Nephron progenitor cell (in vitro differentiated cells): ENCODE measurements at regions not wholly inside any gene's neighbourhood (a gene's known extent, or its start where the extent isn't known, plus 50 kb on each side); places are given as distances from the start of the nearest gene placed in this dataset.

Experiments used
- DNase-seq: peaks from one replicate; pipeline ENCODE4 v3.0.0; 2021
- H3K27ac Mint-ChIP-seq: 2 replicates; pipeline ENCODE4 v1.8.0; 2021; ENCODE audit warnings: mild to moderate bottlenecking, moderate library complexity, mixed read lengths
- H3K27me3 Mint-ChIP-seq: 2 replicates; pipeline ENCODE4 v1.8.0; 2021; ENCODE audit warnings: mild to moderate bottlenecking, low read depth, mixed read lengths; ENCODE audit not compliant: poor library complexity
- H3K36me3 Mint-ChIP-seq: 2 replicates; pipeline ENCODE4 v1.8.0; 2021; ENCODE audit warnings: low read depth, mixed read lengths
- H3K4me1 Mint-ChIP-seq: 2 replicates; pipeline ENCODE4 v1.8.0; 2021; ENCODE audit warnings: mixed read lengths
- H3K4me3 Mint-ChIP-seq: 2 replicates; pipeline ENCODE4 v1.8.0; 2021; ENCODE audit warnings: mild to moderate bottlenecking, moderate library complexity, mixed read lengths
- H3K9me3 Mint-ChIP-seq: 2 replicates; pipeline ENCODE4 v1.8.0; 2021; ENCODE audit warnings: mild to moderate bottlenecking, moderate library complexity, mixed read lengths
- TF ChIP-seq, protein P1 (sequence below): fragments of 200-600 bp; sonication (generic); IDR thresholded peaks from 2 replicates; pipeline ENCODE4 v1.5.0; 2021; ENCODE audit warnings: antibody characterized with exemption

DNA sequence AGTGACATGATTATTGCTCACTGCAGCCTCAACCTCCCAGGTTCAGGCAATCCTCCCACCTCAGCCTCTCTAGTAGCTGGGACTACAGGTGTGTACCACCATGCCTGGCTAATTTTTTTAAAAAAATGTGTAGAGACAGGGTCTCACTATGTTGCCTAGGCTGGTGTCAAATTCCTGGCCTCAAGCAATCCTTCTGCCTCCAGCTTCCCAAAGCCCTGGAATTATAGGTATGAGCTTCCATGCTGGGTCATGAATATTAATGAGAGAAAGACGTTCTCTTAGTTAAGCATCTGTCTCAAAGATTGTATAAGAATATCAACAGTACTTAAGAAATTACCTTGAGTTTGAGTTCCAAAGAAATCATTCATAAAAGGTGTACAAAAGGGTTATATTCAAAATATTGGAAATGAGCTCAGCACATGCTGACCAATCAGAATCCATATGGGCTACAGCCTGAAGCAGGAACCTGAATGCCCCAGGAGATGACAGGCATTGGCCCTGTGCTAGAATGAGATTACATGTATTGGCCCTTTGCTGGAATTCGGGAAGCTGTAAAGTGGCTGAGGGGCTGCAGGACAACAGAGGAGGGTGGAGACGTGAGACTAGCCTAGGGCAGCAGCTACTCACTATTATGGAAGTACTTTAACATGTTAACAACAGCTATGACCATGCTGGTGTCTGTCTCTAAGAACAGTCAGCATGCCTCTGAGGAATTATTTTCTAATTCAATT, 157.0 kb upstream of the CPNE8 start:
- Mint-ChIP-seq H3K36me3 (no peaks in the 10 kb centered on the region), H3K9me3 (peaks cover 5% of the 10 kb centered on the region), H3K27me3 (peaks cover 4% of the 10 kb centered on the region), H3K27ac (no peak overlapping the region), H3K4me1 (no peaks in the 10 kb centered on the region), H3K4me3 (no peak overlapping the region)
- TF ChIP-seq, protein P1, sequence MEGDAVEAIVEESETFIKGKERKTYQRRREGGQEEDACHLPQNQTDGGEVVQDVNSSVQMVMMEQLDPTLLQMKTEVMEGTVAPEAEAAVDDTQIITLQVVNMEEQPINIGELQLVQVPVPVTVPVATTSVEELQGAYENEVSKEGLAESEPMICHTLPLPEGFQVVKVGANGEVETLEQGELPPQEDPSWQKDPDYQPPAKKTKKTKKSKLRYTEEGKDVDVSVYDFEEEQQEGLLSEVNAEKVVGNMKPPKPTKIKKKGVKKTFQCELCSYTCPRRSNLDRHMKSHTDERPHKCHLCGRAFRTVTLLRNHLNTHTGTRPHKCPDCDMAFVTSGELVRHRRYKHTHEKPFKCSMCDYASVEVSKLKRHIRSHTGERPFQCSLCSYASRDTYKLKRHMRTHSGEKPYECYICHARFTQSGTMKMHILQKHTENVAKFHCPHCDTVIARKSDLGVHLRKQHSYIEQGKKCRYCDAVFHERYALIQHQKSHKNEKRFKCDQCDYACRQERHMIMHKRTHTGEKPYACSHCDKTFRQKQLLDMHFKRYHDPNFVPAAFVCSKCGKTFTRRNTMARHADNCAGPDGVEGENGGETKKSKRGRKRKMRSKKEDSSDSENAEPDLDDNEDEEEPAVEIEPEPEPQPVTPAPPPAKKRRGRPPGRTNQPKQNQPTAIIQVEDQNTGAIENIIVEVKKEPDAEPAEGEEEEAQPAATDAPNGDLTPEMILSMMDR: no peak
- no peak for DNase-seq

DNA sequence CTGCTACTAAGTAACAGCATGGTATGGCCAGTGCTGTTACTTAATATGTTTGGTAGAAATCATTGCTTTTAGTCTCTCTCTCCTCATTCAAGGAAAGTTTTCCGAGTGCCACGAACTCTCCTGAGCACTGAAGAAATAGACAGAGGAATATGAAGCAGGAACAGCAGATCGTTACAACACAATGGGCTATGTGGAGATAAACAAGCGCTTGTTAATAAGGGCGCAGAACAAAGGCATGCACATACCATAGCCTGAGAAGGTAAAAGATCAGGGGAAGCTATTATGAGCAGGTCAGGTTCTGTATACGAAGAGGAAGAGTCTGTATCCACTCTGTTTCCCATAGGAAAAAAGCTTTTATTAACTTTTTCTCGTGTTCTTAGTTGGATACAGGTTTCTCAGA, 156.2 kb upstream of the CPNE8 start:
- Mint-ChIP-seq H3K27ac (no peak overlapping the region), H3K9me3 (peaks cover 5% of the 10 kb centered on the region), H3K4me3 (no peak overlapping the region), H3K27me3 (peaks cover 4% of the 10 kb centered on the region), H3K4me1 (no peaks in the 10 kb centered on the region), H3K36me3 (no peaks in the 10 kb centered on the region)
- no peak for DNase-seq
- TF ChIP-seq, protein P1: no peak

DNA sequence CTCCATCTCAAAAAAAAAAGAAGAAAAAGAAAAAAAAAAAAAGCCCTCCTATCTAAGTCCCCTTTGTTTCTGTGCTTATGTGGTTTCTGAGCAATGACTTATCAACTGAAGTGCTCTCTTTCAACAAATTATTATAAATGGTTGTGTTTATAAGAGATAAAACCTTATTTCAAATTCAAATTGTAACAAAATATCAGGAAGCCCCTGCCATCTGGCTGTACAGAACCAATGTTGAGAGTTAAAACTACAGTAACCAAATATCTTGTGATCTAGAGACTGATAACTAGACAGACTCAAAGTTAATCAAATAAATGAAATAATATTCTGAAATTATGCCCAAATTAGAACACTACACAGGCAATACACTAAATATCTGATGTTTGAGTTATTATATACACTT, 143.0 kb upstream of the CPNE8 start:
- Mint-ChIP-seq H3K4me3 (no peak overlapping the region), H3K9me3 (no peaks in the 10 kb centered on the region), H3K27me3 (peaks cover 6% of the 10 kb centered on the region), H3K36me3 (no peaks in the 10 kb centered on the region), H3K4me1 (peaks cover 29% of the 10 kb centered on the region), H3K27ac (peak overlapping the region; percentile 72)
- TF ChIP-seq, protein P1: no peak
- no peak for DNase-seq

DNA sequence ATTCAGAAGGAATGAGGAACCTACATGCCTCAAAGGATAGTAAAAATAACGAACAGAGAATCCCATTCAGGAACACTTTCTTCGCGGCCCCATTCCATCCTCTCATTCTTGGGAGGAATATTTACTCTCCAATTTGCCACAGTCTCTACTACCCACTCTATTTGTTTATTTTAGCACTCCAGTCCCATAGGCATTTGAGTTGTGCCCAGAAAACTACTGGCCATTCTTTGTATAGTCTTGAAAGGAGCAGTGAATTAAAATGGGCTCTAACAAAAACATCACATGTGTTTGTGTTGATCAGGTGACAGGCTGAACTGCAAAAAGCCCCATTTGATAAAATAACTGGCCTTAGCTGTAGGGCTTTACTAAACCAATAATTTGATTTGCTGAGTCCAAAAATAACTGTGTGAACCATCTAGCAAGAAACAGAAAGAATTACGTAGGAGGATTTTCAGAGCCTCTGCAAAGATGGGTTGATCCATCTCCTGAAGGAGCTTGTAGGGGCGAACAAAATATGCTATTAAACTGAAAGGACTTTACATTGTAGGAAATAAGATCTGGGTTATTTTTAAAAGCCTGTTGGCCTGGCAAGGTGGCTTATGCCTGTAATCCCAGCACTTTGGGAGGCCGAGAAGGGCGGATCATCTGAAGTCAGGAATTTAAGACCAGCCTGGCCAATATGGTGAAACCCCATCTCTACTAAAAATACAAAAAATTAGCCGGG, 142.3 kb upstream of the CPNE8 start:
- Mint-ChIP-seq H3K36me3 (no peaks in the 10 kb centered on the region), H3K27ac (peak overlapping the region; percentile 38), H3K27me3 (peaks cover 6% of the 10 kb centered on the region), H3K4me1 (peaks cover 36% of the 10 kb centered on the region), H3K9me3 (no peaks in the 10 kb centered on the region), H3K4me3 (no peak overlapping the region)
- no peak for DNase-seq
- TF ChIP-seq, protein P1: no peak

DNA sequence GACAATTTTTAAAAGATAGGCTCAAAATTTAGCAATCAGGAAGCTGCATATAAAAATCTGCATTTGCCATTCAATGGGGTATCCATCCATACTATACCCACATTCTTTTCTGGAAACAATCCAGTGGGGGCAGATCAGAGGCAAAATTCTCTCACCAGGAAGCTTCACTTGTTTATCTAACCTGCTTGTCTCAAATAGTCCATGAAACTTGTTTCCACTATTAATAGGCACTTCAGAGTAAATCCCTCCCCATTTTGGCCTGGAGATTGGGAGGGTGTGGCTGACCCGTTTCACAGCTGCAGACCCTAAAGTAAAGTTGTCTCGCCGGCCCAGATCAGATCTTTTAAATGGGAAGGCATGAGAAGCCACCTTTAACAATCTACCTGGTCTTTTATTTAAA, 139.4 kb upstream of the CPNE8 start:
- H3K4me1 Mint-ChIP-seq: peaks cover 36% of the 10 kb centered on the region
- H3K9me3 Mint-ChIP-seq: no peaks in the 10 kb centered on the region
- peaks cover 3% of the 10 kb centered on the region for H3K27me3 Mint-ChIP-seq
- no peak for DNase-seq
- H3K4me3 Mint-ChIP-seq: no peak overlapping the region
- no peaks in the 10 kb centered on the region for H3K36me3 Mint-ChIP-seq
- H3K27ac Mint-ChIP-seq: no peak overlapping the region
- TF ChIP-seq, protein P1: no peak
